G401 (cell line): ENCODE measurements at regions not wholly inside any gene's neighbourhood (a gene's known extent, or its start where the extent isn't known, plus 50 kb on each side); places are given as distances from the start of the nearest gene placed in this dataset.
"Not testable (repeated sequence)": the region's sequence is repeated elsewhere in the genome, so short reads cannot be mapped to it uniquely, and the experiment has no call there.

Experiments used
- DNase-seq: peaks from one replicate; pipeline ENCODE4 v3.0.0-alpha.2; 2015; ENCODE audit warnings: low spot score
- in situ Hi-C: cut with HindIII; loops from 2 replicates; pipeline ENCODE4 v1.10.0; 2016; ENCODE audit warnings: low sequenced_read_pairs, mixed read lengths

DNA sequence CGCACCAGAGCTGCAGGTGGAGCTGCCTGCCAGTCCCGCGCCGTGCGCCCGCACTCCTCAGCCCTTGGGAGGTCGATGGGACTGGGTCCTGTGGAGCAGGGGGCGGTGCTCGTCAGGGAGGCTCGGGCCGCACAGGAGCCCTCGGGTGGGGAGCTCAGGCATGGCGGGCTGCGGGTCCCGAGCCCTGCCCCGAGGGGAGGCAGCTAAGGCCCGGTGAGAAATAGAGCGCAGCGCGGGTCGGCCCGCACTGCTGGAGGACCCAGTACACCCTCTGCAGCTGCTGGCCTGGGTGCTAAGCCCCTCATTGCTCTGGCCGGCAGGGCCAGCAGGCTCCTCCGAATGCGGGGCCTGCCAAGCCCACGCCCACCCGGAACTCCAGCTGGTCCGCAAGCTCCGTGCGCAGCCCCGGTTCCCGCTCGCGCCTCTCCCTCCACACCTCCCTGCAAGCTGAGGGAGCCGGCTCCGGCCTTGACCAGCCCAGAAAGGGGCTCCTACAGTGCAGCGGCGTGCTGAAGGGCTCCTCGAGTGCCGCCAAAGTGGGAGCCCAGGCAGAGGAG lies 403.7 kb upstream of the KLHL1 start:
- in situ Hi-C loops, DNase-seq: not testable (repeated sequence)

DNA sequence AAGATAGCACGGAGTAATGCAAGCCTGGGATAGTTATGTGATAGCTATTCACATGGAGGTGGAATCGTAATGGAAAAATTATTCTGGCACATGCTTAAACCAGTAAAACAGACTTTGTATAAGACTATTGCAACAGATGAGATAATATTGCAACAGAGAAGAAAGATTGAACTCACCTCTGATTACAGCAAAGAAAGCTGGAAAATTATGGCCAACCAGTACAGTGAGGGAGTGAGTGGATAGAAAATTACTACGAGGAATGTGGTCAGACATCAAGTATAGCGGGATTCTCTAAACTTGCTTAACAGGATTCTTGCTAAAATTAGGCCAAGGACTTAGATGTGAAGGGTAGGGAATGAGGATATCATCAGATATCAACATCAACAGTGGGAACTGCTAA lies 397.6 kb upstream of the KLHL1 start:
- DNase-seq: no peak
- in situ Hi-C loops: no loop called here

DNA sequence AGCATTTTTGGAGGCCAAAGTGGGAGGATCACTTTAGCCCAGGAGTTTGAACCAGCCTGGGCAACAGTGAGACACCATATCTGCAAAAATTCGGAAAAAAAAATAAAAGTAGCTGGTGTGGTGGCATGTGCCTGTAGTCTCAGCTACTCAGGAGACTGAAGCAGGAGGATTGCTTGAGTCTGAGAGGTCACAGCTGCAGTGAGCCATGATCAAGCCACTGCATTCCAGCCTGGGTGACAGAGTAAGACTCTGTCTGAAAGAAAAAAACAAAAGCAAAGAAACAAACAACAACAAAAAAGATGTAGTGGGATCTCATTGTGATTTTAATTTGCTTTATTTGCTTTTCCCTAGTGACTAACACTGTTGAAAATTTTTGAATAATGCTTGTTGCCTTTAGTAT lies 394.7 kb upstream of the KLHL1 start:
- in situ Hi-C loops: no loop called here

DNA sequence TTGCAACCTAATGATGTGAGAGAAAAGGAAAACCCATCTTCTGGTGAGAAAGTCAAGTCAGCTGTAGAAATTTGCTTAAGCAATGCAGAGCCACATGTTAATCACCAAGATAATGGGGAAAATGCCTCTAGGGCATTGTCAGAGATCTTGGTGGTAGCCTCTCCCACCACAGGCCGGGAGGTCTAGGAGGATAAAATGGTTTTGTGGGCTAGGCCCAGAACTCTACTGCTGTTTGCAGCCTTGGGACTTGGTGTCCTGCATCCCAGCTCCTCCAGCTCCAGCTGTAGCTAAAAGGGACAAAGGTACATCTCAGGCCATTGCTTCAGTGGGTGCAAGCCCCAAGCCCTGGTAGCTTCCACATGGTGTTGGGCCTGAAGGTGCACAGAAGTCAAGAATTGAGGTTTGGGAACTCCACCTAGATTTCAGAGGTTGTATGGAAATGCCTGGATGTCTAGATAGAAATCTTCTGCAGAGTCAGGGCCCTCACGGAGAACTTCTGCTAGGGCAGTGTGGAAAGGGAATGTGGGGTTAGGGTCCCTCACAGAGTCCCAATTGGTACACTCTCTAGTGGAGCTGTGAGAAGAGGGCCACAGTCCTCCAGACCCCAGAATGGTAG lies 382.2 kb upstream of the KLHL1 start:
- in situ Hi-C loops: no loop called here

More for the DNA sequence above, 394.7 kb upstream of the KLHL1 start:
- no peak for DNase-seq

DNA sequence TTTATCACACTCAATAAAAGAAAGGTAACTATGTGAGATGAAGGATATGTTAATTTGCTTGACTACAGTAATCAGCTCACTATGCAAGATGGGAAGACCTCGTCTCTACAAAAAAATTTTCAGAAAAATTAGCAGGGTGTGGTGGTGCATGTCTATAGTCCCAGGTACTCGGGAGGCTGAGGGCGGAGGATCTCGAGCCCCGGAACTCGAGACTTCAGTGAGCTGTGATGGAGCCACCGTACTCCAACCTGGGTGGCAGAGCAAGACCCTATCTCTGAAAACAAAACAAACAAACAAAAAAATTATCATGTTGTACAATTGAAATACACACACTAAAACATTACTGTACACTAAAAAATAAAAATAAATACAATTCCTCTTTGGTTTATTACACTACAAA lies 376.7 kb upstream of the KLHL1 start:
- no peak for DNase-seq
- in situ Hi-C loops: no loop called here

More for the DNA sequence above, 382.2 kb upstream of the KLHL1 start:
- DNase-seq: no peak

DNA sequence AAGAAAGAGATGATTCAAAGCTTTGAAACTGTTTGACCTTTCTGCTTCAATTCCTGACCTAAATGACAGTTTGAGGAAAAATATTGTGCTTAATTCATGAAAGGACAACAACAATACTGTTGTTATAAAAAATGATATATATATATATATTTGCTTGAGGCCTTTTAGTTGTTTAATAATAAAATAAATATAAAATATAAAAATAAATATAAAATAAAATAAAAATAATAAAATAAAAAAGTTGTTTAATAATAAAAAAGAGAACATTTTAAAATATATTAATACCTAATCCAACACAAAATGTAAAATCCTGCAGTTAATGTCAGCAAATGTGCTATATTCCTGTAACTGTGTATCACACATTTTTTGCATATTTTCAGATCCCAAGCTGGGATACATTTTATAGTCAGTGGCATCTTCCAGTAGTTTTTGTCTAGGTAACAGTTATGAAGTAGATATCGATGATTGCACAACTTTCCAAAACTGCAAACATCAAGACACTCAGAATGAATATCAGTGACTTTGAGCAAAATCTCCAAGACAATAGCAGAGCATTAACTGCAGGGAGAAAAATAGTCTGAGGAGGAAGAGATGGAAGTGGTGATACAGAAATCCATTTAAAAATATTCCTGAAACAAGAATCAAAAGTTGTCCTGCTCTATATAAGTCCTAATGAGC lies 375.5 kb upstream of the KLHL1 start:
- in situ Hi-C loops: no loop called here
- no peak for DNase-seq

DNA sequence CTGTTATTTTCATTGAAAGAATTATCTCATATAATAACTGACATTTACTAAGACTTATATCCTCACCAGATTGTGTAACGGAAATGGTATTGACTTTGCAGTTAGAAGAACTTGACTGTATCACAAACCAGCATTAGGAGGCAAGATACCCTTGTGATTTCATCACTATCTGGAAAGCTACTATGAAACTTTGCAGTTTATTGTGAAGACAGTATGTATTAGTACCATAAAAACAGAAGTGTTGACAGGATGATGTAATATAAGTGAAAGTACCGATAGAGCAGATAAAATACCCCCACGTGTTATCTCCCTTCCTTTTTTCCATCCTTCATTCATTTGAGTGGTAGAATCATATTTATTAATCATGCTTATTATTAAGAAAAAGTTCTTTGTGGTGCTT lies 365.7 kb upstream of the KLHL1 start:
- in situ Hi-C loops: no loop called here
- no peak for DNase-seq

DNA sequence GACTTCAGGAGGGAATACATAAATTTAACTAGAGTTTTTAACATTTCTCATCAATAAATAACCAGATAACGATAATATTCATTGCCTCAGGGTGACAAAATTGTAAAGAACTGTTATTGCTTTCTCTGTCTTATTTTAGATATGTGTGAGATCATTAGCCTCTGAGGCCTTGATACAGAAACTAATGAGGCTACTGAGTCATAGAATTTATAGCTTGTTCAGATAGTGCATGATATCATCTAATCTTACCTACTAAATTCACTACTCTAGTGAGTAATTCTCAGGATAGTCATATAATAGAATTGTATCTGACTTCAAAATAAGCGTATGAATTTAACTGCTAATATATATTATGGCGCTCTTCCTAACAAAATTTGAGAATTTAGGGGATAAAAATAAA lies 360.8 kb upstream of the KLHL1 start:
- in situ Hi-C loops: no loop called here
- no peak for DNase-seq

DNA sequence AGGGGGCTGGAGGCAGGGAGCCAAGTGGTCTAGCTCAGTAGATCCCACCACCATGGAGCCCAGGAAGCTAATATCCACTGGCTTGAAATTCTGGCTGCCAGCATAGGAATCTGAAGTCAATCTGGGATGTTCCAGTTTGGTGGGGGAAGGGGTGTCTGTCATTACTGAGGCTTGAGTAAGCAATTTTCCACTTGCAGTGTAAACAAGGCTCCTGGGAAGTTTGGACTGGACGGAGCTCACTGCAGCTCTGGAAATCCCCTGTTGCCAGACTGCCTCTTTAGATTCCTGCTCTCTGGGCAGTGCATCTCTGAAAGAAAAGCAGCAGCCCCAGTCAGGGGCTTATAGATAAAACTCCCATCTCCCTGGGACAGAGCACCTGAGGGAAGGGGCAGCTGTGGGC lies 349.2 kb upstream of the KLHL1 start:
- no peak for DNase-seq
- in situ Hi-C loops: no loop called here

DNA sequence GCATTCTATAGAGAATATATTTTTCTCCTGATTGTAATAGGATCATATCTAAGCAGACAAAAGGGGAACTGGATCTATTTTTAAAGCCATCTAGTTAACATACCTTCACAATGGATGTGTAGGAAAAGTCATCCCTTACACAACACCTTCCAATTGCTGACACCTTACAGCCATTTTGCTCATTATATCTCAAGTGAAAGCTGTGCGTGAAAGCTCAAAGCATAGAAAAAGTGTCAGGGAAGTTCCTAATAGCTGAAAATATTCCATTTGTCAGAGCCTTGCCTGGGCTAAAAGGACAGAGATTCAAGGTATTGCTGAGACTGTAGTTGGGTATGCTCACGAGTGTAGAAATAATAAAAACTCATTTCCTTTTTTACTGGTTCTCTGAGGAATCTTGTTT lies 340.6 kb upstream of the KLHL1 start:
- in situ Hi-C loops: no loop called here

DNA sequence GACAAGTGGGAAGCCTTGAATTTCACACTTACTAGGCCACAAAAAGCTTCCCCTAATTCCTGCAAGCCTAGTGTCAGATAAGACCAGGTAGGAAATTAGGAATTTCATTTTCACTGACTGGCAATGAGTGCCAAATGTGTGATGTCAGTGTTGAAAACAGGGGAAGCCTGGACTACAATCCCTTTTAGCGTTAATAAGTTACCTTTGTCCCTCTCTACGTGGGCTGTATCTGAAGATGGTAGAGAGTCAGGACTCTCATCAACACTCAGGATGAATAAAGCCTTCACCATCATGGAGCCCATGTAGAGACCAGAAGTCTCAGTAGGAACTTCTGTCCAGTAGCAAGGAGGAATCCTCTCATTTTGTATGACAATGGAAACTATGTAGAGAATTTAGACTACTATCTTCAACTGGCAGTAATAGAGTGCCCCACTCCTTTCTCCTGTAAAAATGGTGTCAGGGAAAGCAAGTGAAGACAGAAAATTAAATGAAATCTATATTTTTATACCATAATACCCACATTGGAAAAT lies 324.1 kb upstream of the KLHL1 start:
- in situ Hi-C loops: no loop called here
- no peak for DNase-seq

More for the DNA sequence above, 340.6 kb upstream of the KLHL1 start:
- DNase-seq: no peak

DNA sequence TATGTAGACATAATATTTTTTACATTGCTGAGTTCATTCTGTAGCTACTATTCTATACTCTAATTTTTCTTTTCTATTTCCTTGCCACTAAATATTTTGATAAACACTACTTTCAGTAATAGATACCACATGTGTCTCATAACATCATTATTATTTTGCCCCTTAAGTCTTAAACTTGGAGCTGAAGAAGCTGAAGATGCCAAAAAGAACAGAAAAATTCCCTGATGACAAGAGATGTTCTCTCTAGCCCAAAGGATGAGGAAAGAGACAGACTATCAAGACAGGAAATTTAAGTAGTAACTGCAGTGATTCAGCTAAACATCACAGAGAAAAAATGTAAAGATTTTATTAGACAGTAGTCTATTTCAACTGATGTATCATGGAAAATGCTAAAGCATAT lies 322.0 kb upstream of the KLHL1 start:
- in situ Hi-C loops: no loop called here
- no peak for DNase-seq

DNA sequence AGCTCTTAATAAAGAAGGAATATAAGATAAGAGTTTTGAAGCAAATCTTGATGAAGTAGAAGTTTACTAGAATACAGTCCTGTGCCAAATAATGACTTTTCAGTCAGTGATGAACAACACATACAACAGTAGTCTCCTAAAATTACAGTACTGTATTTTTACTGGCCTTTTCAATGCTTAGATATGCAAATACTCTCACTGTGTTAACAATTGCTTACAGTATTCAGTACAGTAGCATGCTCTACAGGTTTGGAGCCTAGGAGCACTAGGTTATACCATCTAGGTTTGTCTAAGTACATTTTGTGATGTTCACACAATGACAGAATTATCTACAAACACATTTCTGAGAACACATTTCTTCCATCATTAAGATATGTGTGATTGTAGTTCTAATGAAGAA lies 316.7 kb upstream of the KLHL1 start:
- in situ Hi-C loops: no loop called here
- DNase-seq: no peak

DNA sequence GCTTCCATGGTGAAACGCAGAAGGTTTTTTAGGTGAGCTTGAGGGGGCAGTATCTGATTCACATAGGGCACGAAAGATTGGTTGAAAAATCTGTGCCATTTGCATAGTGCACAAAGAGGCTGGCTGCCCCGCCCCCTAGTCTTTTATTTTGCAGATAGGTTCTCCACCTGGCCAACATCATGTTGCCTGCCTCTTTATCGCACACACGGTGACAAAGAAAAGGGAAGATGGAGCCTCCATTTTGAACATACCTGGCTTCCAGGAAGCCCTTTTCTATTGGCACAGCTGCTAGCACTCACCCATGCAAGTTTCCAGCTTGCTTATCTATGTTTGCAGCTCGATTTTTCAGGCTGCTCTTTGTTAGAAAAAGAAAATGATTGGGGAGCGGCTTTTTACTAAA lies 316.2 kb upstream of the KLHL1 start:
- DNase-seq: no peak
- in situ Hi-C loops: no loop called here

DNA sequence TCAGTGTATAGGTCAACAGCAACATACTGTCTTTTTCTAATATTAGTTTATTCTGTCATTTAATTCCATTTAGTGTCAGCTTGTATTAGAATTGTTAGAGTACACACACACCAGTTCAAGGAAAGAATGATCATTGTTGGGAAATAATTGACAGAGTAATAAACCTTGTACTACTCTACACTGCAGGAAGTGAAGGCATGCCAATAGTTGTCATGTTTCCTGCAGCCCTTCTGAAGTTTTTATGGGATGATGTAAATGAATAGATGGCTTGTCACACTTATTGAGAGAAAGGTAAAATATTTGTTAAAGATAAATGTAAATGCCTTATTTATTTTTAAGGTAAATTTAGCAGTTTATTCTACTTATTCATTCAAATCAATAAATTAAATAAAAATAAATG lies 306.9 kb upstream of the KLHL1 start:
- in situ Hi-C loops: no loop called here
- no peak for DNase-seq

DNA sequence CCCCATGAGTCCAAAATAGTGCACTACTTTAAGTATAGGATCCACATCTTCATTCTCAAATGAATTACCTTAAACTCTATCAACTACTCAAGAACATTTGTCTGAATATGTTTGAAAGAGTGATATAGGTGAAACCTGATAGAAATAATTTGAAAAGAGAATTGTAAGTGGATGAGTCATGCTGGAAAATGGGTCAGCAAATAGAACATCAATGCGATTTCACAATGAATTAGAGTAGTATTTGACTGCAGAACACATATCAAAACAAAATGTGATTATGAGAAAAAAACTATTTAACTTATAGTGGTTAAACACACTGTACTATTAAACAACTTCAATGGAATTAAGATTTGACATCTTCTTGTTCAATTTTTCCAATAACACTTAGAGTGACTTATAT lies 300.6 kb upstream of the KLHL1 start:
- DNase-seq: no peak
- in situ Hi-C loops: no loop called here

DNA sequence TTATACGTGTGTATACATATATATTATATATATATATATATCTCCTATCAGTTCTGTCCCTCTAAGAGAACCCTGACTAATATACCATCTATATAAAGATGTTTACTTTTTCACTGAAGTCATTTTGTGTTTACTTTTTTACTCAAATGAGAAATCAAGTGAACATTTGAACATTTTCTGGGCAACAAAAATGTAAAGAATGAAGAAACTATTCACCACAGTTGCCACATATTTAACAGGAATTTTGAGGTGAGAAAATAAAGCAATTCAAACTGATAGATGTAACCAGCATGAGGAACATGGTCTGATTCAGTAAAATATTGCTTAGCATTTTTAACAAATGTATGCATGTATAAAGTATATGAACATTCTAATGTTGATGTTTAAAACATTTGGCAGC lies 299.2 kb upstream of the KLHL1 start:
- no peak for DNase-seq
- in situ Hi-C loops: no loop called here

DNA sequence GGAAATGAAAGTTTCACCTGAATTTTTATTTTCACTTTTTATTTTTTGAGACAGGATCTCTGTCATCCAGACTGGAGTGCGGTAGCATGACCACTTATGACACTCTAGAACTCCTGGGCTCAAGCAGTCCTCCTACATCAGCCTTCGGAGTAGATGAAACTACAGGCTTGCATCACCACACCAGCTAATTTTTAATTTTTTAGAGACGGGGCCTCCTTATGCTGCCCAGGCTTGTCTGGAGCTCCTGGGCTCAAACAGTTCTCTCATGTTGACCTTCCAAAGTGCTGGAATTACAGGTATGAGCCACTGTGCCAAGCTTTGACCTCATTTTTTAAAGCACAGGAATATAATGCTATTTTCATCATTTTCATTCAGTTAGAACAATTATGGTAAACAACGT lies 297.0 kb upstream of the KLHL1 start:
- DNase-seq: no peak

DNA sequence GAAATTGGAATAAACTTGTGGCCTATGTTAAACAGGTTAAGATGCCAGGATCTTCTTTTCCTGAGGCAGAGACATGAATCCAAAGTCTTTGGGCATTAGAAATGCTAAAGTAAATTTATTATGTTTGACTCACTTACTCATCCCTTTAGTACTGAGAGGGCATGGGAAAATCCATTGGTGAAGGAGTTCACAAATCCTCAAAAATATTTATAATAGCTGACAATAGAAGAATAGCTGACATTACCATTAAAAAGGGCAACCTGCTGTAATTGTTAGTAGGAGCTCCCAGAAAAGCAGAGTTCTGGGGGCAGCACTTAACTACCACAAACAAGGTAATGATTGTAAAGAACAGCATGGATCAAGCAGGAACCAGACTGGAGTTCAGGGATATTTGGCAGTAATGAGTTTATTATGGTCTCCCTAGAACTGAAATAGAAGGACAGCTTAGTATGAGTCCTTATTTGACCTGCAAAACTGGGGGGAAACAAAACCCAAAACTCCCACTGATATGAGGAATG lies 285.8 kb upstream of the KLHL1 start:
- in situ Hi-C loops: no loop called here
- DNase-seq: no peak

More for the DNA sequence above, 297.0 kb upstream of the KLHL1 start:
- in situ Hi-C loops: no loop called here

DNA sequence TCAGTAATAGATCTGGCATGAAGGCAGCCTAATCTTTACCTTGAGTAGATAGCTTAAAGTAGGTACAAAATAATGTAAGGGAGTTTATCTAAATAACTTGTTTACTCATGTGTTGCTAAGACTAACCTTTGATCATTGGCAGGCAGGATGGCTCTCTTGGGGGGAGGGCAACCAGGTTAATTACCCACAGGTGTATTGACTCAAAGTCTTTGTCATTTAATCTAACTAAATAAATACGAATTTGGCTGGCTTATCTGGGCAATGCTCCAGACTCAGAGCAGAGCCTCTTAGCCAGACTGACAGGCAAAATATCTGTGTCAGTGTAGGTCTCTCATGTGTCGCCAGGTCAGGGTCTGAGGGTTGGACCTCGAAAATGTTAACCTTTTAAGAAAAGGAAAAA lies 283.4 kb upstream of the KLHL1 start:
- DNase-seq: no peak
- in situ Hi-C loops: no loop called here

DNA sequence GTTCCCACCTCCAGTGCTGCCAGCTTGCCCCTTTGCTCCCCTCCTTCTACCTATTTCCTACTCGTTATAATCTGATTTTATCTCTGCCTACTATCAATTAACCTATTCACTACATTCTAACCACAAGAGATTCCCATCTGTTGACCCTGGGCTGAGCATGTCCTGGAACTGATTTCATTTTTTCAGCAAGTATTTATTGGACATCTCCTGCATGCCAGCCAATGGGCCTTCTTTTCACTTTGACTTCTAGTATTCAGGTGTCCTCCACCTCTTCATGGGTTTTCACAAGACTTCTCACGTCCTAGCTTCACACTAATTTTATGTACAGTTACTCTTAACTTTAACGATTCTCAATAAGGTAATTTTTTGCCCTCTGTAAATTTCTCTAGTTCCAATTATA lies 282.7 kb upstream of the KLHL1 start:
- in situ Hi-C loops: no loop called here
- DNase-seq: no peak
